GM19324 (cell line): ENCODE measurements at regions not wholly inside any gene's neighbourhood (a gene's known extent, or its start where the extent isn't known, plus 50 kb on each side); places are given as distances from the start of the nearest gene placed in this dataset.
"Not testable (repeated sequence)": the region's sequence is repeated elsewhere in the genome, so short reads cannot be mapped to it uniquely, and the experiment has no call there.

ENCODE experiments used
- ATAC-seq: cut with Tn5 transposase; IDR thresholded peaks from one replicate; pipeline ENCODE4 v1.9.1; 2021; ENCODE audit warnings: mild to moderate bottlenecking, moderate library complexity; ENCODE audit not compliant: unreplicated experiment, low FRiP score

- no peak for ATAC-seq
These were observed 186.8 kb upstream of the SLC27A6 start for GRCh38 chr5:128778474-128778873.

GRCh38 chr5:128782446-128782845 lies 182.8 kb upstream of the SLC27A6 start:
- no peak for ATAC-seq

DNA sequence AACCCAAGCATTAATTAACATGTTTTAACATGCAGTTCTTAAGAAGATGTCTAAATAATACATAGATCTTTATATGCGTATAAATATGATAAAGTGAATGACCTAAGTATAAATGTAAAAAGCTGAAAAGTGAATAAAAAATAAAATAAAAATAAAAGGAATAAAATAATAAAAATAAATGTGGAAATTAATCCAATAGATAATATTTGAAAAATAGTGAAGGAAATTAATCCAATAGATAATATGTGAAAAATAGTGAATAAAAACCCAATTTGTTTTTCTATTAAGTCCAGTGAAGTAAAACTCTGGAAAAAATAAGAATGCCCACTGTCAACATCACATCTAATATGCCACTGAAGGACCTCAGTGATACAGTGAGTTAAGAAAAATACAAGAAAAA lies 180.6 kb upstream of the SLC27A6 start:
- ATAC-seq = no peak

- no peak for ATAC-seq
These were observed 174.0 kb upstream of the SLC27A6 start for GRCh38 chr5:128791312-128791711.

DNA sequence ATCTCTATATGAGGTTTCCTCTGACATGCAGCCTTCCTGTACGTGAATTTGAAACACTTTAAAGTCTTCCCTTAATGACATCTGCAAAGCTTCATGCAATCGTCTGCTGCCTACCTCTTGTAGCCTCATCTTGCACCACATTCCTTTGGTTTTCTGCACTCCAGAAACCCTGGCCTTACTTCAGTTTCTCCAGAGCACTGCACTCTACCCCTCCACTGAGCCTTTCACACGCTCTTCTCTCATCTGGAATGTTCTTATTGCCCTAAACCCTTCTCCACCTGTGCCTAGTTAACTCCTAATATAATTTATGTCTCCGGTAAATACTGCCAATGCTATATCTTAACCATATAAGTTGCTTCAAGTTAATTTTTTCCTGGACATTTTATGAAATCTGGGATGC lies 168.8 kb upstream of the SLC27A6 start:
- no peak for ATAC-seq

DNA sequence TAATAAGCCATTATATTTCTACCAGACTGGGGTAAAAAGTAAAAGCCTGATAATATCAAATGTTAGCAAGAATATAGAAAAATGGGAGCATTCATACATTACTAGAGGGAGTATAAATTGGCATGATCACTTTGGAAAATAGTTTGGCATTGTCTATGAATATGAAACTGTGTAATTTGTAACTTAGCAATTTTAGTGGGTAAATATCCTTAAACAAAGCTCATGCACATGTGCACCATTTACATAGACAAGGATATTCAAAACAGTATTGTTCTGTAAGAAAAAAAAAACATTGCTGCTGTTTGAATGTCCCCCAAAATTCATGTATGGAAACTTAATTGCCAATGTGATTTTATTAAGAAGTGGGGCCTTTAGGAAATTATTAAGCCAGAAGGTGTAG lies 166.4 kb upstream of the SLC27A6 start:
- ATAC-seq = no peak

DNA sequence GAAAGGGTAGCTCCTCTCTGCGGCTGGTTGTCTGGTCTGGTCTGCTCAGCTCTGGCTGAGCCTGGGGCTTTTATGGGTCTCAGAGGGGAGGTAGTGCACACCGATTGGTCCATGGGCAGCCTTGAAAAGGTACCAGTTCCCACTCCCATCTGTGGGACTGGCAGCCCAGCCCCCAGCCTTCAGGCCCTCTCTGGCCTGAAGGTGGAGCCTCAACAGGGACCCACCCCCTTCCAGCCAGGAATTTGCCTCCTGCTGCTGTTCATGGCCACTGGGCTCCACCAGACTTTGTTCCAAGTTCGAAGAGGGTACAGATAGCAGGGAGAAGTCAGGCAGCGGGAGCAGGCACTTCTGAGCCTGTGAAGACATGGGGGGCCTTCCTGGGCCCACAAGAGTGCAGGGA lies 165.3 kb upstream of the SLC27A6 start:
- ATAC-seq = no peak

GRCh38 chr5:128800377-128800776 lies 164.9 kb upstream of the SLC27A6 start:
- no peak for ATAC-seq

- no peak for ATAC-seq
These were observed 151.8 kb upstream of the SLC27A6 start for GRCh38 chr5:128813317-128814070.

GRCh38 chr5:128815201-128815600 lies 150.1 kb upstream of the SLC27A6 start:
- no peak for ATAC-seq

- ATAC-seq = no peak
These were observed 139.5 kb upstream of the SLC27A6 start for GRCh38 chr5:128825826-128826225.

- no peak for ATAC-seq
These were observed 139.0 kb upstream of the SLC27A6 start for GRCh38 chr5:128826275-128826674.

DNA sequence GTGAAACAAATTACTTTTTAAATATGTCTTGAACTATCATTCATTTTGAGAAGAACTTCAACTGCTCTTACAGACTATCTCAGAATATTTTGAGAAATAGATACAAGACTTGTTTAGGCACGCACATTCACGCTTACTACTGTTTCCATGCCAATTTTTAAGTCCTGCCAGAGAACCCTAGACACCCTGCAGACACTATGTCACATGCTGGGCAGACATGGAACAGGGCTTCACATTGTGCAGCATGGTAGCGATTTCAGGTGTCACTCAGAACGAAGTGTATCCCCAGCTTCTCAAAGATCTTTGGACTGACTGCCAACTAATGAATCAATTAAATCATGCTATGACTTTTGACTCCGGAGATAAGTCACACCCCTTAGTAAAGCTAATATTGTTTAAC lies 128.7 kb upstream of the SLC27A6 start:
- no peak for ATAC-seq

GRCh38 chr5:128838623-128839022 lies 126.7 kb upstream of the SLC27A6 start:
- ATAC-seq = no peak

GRCh38 chr5:128842241-128842640 lies 123.0 kb upstream of the SLC27A6 start:
- no peak for ATAC-seq

DNA sequence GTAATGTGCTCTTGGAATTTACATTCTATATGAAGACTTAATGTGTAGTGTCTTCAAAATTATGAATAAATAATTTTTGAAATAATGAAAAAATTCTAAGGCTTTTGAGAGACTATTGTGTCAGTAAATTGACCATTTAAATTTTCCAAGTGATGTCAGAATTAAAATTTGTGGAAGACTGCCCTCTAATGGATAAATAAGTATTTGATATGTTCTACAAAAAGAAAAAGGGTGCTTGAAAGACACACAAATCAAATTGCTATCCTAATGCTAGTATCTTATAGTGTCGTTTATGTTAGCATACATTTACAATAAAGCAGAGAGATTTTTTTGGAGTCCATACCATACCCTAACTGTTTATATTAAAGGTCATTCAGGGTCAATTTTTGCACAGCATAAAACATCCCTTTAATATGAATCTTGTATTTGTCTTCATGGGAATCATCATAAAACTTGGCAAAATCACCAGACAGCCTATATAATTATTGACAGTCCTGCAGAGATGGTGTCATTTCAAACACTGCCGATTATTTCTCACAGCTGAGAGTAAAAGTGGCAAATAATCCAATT lies 120.8 kb upstream of the SLC27A6 start:
- no peak for ATAC-seq

DNA sequence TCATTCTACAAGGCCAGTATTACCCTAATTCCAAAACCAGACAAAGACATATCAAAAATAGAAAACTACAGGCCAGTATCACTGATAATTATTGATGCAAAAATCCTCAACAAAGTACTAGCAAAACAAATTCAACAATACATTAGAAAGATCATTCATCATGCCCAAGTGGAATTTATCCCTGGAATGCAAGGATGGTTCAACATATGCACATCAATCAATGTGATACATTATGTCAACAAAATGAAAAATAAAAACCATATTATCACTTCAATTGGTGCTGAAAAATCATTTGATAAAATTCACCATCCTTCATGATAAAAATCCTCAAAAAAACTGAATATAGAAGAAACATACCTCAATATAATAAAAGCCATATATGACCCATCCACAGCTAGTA lies 115.2 kb upstream of the SLC27A6 start:
- ATAC-seq = no peak

- ATAC-seq = no peak
These were observed 110.4 kb upstream of the SLC27A6 start for GRCh38 chr5:128854931-128855330.

GRCh38 chr5:128857076-128857677 lies 108.1 kb upstream of the SLC27A6 start:
- ATAC-seq = no peak

DNA sequence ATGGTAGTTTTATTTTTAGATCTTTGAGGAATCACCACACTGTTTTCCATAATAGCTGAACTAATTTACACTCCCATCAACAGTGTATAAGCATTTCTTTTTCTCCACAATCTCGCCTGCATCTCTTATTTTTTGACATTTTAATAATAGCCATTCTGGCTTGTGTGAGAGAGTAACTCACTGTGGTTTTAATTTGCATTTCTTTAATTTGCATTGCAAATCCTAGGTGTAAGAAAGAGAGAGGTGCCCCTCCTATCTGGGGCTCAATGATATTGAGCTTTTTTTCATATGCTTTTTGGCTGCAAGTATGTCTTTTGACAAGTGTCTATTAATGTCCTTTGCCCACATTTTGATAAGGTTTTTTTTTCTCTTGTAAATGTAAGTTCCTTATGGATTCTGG lies 106.3 kb upstream of the SLC27A6 start:
- ATAC-seq = no peak

DNA sequence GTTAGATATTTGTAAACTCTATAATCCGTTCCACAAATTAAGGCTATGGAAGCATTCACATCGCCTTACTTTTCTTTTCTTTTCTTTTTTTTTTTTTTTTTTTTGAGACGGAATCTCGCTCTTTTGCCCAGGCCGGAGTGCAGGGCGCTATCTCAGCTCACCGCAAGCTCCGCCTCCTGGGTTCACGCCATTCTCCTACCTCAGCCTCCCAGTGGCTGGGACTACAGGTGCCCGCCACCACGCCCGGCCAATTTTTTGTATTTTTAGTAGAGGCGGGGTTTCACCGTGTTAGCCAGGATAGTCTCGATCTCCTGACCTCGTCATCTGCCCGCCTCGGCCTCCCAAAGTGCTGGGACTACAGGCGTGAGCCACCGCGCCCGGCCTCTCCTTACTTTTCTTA lies 104.1 kb upstream of the SLC27A6 start:
- not testable (repeated sequence) for ATAC-seq

GRCh38 chr5:128869970-128870369 lies 95.3 kb upstream of the SLC27A6 start:
- ATAC-seq = no peak
